Fibroblast of lung (primary cell): ENCODE measurements at regions not wholly inside any gene's neighbourhood (a gene's known extent, or its start where the extent isn't known, plus 50 kb on each side); places are given as distances from the start of the nearest gene placed in this dataset.
"Not testable (repeated sequence)": the region's sequence is repeated elsewhere in the genome, so short reads cannot be mapped to it uniquely, and the experiment has no call there.

Experiments used
- DNase-seq, 2 donors: peaks; one replicate each; pipeline versions ENCODE4 v3.0.0 to v3.0.0-alpha.2; 2010; ENCODE audit warnings: low read depth in 2 of 2
- H2AFZ ChIP-seq: 2 replicates; pipeline ENCODE4 v1.5.1; 2012; ENCODE audit warnings: low read length, control low read depth, inconsistent platforms
- H3K27ac ChIP-seq: 2 replicates; pipeline ENCODE4 v1.5.1; 2011; ENCODE audit warnings: low read length, control low read depth; ENCODE audit not compliant: insufficient read depth
- H3K27me3 ChIP-seq: 2 replicates; pipeline ENCODE4 v1.5.1; 2011; ENCODE audit warnings: mild to moderate bottlenecking, low read length; ENCODE audit not compliant: control insufficient read depth, insufficient read depth
- H3K36me3 ChIP-seq: 2 replicates; pipeline ENCODE4 v1.5.1; 2011; ENCODE audit warnings: low read length; ENCODE audit not compliant: control insufficient read depth, insufficient read depth
- H3K4me1 ChIP-seq: 2 replicates; pipeline ENCODE4 v1.5.1; 2011; ENCODE audit warnings: low read length; ENCODE audit not compliant: control insufficient read depth, insufficient read depth; ENCODE audit errors: extremely low read depth
- H3K4me2 ChIP-seq: 2 replicates; pipeline ENCODE4 v1.5.1; 2011; ENCODE audit warnings: low read length, control low read depth; ENCODE audit not compliant: insufficient read depth; ENCODE audit errors: extremely low read depth
- H3K4me3 ChIP-seq, 4 experiments: fragments of 200-600 bp in 1 of 4; sonication (generic) in 1 of 4; replicated peaks in 1 of 4; 2 replicates each; pipeline ENCODE4 v1.5.1; 2011 to 2016; ENCODE audit warnings: low read length in 4 of 4, low read depth in 3 of 4, mild to moderate bottlenecking in 3 of 4, control low read depth in 2 of 4, inconsistent platforms in 1 of 4, mixed read lengths in 1 of 4; ENCODE audit not compliant: insufficient read depth in 1 of 4; ENCODE audit errors: control extremely low read depth in 1 of 4
- H3K79me2 ChIP-seq: 2 replicates; pipeline ENCODE4 v1.5.1; 2012; ENCODE audit warnings: mild to moderate bottlenecking, low read length, inconsistent platforms; ENCODE audit not compliant: control insufficient read depth, insufficient read depth
- H3K9ac ChIP-seq: 2 replicates; pipeline ENCODE4 v1.5.1; 2011; ENCODE audit warnings: mild to moderate bottlenecking, low read length, control low read depth; ENCODE audit not compliant: insufficient read depth
- H3K9me3 ChIP-seq: 2 replicates; pipeline ENCODE4 v1.5.1; 2012; ENCODE audit warnings: low read depth, low read length; ENCODE audit not compliant: control insufficient read depth, insufficient read depth
- H4K20me1 ChIP-seq: 2 replicates; pipeline ENCODE4 v1.5.1; 2011; ENCODE audit warnings: low read length; ENCODE audit not compliant: control insufficient read depth, insufficient read depth; ENCODE audit errors: extremely low read depth
- EZH2 ChIP-seq: IDR thresholded peaks from 2 replicates; pipeline ENCODE4 v1.5.1; 2012; ENCODE audit warnings: low read length, control low read depth, mild to moderate bottlenecking; ENCODE audit errors: missing control alignments
- TF ChIP-seq, protein P1 (sequence below), 2 donors: IDR thresholded peaks in 1 of 2; conservative IDR thresholded peaks in 1 of 2; 1 replicate in 1 of 2; 2 replicates in 1 of 2; pipeline ENCODE4 v1.5.1; 2011 to 2012; ENCODE audit warnings: low read length in 2 of 2, control low read depth in 1 of 2, inconsistent platforms in 1 of 2, low read depth in 1 of 2, mild to moderate bottlenecking in 1 of 2

DNA sequence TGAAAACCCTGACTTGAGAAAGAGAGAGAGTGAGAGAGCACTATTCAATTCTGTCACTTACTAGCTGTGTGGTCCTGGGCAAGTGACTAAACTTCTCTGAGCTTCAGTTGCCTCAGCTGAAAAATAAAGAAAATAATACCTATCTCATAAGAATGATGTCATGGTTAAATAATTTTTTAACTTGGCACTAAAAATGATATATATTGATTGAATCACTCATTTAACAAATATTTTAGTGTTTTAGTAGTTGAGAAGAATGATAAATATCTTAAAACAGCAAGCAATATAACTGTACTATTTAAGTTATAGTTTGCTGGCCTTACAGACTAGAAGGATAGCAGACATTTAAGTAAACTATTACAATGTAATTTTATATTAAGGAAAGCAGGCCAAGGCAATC, 764.2 kb downstream of the DIAPH3 start:
- H3K4me3 ChIP-seq = no peak overlapping the region
- no peak overlapping the region for H2AFZ ChIP-seq
- no peaks in the 10 kb centered on the region for H3K27me3 ChIP-seq
- H3K36me3 ChIP-seq = no peaks in the 10 kb centered on the region
- H3K9ac ChIP-seq = no peak overlapping the region
- no peak for DNase-seq
- H3K27ac ChIP-seq = no peak overlapping the region
- no peaks in the 10 kb centered on the region for H4K20me1 ChIP-seq
- H3K9me3 ChIP-seq = no peaks in the 10 kb centered on the region
- TF ChIP-seq, protein P1, sequence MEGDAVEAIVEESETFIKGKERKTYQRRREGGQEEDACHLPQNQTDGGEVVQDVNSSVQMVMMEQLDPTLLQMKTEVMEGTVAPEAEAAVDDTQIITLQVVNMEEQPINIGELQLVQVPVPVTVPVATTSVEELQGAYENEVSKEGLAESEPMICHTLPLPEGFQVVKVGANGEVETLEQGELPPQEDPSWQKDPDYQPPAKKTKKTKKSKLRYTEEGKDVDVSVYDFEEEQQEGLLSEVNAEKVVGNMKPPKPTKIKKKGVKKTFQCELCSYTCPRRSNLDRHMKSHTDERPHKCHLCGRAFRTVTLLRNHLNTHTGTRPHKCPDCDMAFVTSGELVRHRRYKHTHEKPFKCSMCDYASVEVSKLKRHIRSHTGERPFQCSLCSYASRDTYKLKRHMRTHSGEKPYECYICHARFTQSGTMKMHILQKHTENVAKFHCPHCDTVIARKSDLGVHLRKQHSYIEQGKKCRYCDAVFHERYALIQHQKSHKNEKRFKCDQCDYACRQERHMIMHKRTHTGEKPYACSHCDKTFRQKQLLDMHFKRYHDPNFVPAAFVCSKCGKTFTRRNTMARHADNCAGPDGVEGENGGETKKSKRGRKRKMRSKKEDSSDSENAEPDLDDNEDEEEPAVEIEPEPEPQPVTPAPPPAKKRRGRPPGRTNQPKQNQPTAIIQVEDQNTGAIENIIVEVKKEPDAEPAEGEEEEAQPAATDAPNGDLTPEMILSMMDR (conservative IDR thresholded peaks at IDR 0.05 in 1 of 2, IDR thresholded peaks at IDR 0.05 in 1 of 2; ENCODE audit: low read depth in 1 of 2, low read length in 2 of 2) = no peak
- TF ChIP-seq EZH2 = no peak
- H3K4me2 ChIP-seq = no peak overlapping the region
- H3K4me1 ChIP-seq = no peaks in the 10 kb centered on the region
- H3K79me2 ChIP-seq = no peaks in the 10 kb centered on the region

DNA sequence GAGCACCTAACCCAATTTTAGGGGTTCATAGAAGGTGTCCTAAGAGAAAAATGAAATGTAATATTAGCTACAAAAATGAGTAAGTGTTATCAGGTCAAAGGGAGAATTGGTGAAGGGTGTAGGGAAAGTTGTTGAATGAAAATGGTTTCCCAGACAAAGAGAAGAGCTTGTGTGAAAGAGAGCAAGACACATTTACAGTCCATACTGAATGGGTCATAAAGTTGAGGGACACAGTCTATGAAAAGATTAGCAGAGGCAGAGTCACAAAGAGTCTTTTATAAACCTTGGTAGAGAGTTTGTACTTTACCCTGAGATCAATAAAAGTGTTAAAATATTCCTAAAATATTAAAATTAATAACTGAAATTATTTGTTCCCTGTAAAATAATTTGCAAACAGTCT, 759.4 kb downstream of the DIAPH3 start:
- H3K27me3 ChIP-seq = no peaks in the 10 kb centered on the region
- no peak for TF ChIP-seq EZH2
- TF ChIP-seq, protein P1 (conservative IDR thresholded peaks at IDR 0.05 in 1 of 2, IDR thresholded peaks at IDR 0.05 in 1 of 2; ENCODE audit: low read depth in 1 of 2, low read length in 2 of 2) = no peak
- H3K79me2 ChIP-seq = no peaks in the 10 kb centered on the region
- no peaks in the 10 kb centered on the region for H3K9me3 ChIP-seq
- H3K36me3 ChIP-seq = no peaks in the 10 kb centered on the region
- H3K27ac ChIP-seq = no peak overlapping the region
- DNase-seq = no peak
- no peak overlapping the region for H3K4me2 ChIP-seq
- H3K9ac ChIP-seq = no peak overlapping the region
- no peak overlapping the region for H3K4me3 ChIP-seq
- no peaks in the 10 kb centered on the region for H4K20me1 ChIP-seq
- no peaks in the 10 kb centered on the region for H3K4me1 ChIP-seq
- no peak overlapping the region for H2AFZ ChIP-seq

DNA sequence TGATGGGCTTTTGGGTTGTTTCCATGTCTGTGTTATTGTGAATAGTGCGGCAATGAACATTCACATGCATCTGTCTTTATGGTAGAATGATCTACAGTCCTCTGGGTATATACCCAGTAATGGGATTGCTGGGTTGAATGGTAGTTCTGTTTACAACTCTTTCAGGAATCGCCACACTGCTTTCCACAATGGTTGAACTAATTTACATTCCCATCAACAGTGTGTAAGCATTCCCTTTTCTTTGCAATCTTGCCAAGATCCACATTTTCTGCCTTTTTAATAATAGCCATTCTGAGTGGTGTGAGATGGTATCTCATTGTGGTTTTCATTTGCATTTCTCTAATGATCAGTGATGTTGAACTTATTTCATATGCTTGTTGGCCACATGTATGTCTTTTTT, 756.5 kb downstream of the DIAPH3 start:
- H3K27ac ChIP-seq, H4K20me1 ChIP-seq, H3K79me2 ChIP-seq, H3K9ac ChIP-seq, H3K4me1 ChIP-seq, H3K9me3 ChIP-seq, H3K4me3 ChIP-seq, H3K4me2 ChIP-seq, H3K27me3 ChIP-seq, H3K36me3 ChIP-seq, H2AFZ ChIP-seq: not testable (repeated sequence)
- peak in 1 of 2 donors; percentile 61 for DNase-seq

DNA sequence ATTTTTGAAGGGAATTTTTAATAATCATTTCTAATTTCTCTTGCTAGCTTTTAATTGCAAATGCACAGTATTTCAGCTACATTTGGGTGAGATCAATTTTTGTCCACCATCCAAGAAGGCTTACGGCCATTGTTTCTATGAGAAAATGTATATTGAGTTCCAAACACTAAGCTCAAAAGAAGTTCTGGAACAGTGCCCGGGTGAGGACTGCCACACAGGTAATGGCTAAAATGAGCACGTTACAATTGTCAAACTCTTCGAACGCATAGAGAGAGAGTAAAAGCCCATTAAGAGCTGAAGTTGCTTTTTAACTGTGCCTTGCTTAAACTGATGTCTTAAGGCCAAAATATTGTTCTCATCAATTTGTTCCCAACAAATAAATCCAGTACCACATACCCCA, 755.0 kb downstream of the DIAPH3 start:
- Histone ChIP-seq H3K27ac (no peak overlapping the region), H2AFZ (no peak overlapping the region), H3K4me2 (no peak overlapping the region), H3K36me3 (no peaks in the 10 kb centered on the region), H3K27me3 (no peaks in the 10 kb centered on the region), H4K20me1 (no peaks in the 10 kb centered on the region), H3K4me1 (no peaks in the 10 kb centered on the region), H3K79me2 (no peaks in the 10 kb centered on the region), H3K4me3 (no peak overlapping the region), H3K9ac (no peak overlapping the region), H3K9me3 (no peaks in the 10 kb centered on the region)
- TF ChIP-seq, protein P1 (conservative IDR thresholded peaks at IDR 0.05 in 1 of 2, IDR thresholded peaks at IDR 0.05 in 1 of 2; ENCODE audit: low read depth in 1 of 2, low read length in 2 of 2) = no peak
- TF ChIP-seq EZH2 = no peak
- no peak for DNase-seq
